Ishikawa (cell line): ENCODE measurements at regions not wholly inside any gene's neighbourhood (a gene's known extent, or its start where the extent isn't known, plus 50 kb on each side); places are given as distances from the start of the nearest gene placed in this dataset.
A peak's percentile ranks its signal among the peaks of the same experiment; 100 is the strongest.

Experiments
- CEBPB ChIP-seq: IDR thresholded peaks from 2 replicates; pipeline ENCODE4 v1.6.1; 2012
- CREB1 ChIP-seq: IDR thresholded peaks from 2 replicates; pipeline ENCODE4 v1.6.1; 2012; ENCODE audit warnings: low read depth
- EGR1 ChIP-seq: IDR thresholded peaks from 2 replicates; pipeline ENCODE4 v1.6.1; 2012
- EP300 ChIP-seq: IDR thresholded peaks from 2 replicates; pipeline ENCODE4 v1.6.1; 2012; ENCODE audit warnings: borderline replicate concordance
- FOXM1 ChIP-seq: IDR thresholded peaks from 2 replicates; pipeline ENCODE4 v1.6.1; 2012; ENCODE audit warnings: low read depth, borderline replicate concordance
- MAX ChIP-seq: IDR thresholded peaks from 2 replicates; pipeline ENCODE4 v1.6.1; 2012
- NFIC ChIP-seq: IDR thresholded peaks from 2 replicates; pipeline ENCODE4 v1.6.1; 2012
- RAD21 ChIP-seq: IDR thresholded peaks from 2 replicates; pipeline ENCODE4 v1.6.1; 2012; ENCODE audit warnings: low read depth
- TAF1 ChIP-seq: IDR thresholded peaks from 2 replicates; pipeline ENCODE4 v1.6.1; 2012; ENCODE audit warnings: low read depth, mild to moderate bottlenecking
- TCF12 ChIP-seq: IDR thresholded peaks from 2 replicates; pipeline ENCODE4 v1.6.1; 2012; ENCODE audit warnings: low read depth
- TEAD4 ChIP-seq: IDR thresholded peaks from 2 replicates; pipeline ENCODE4 v1.6.1; 2012
- USF1 ChIP-seq: IDR thresholded peaks from 2 replicates; pipeline ENCODE4 v1.6.1; 2012
- YY1 ChIP-seq: IDR thresholded peaks from 2 replicates; pipeline ENCODE4 v1.6.1; 2012; ENCODE audit warnings: low read depth
- ZBTB7A ChIP-seq: IDR thresholded peaks from 2 replicates; pipeline ENCODE4 v1.6.1; 2012; ENCODE audit warnings: low read depth
- TF ChIP-seq, protein P1 (sequence below): IDR thresholded peaks from 2 replicates; pipeline ENCODE4 v1.6.1; 2012; ENCODE audit warnings: low read depth, mild to moderate bottlenecking

GRCh38 chr2:128485761-128486639, 167.3 kb upstream of the HS6ST1 start:
- TF ChIP-seq, protein P1, sequence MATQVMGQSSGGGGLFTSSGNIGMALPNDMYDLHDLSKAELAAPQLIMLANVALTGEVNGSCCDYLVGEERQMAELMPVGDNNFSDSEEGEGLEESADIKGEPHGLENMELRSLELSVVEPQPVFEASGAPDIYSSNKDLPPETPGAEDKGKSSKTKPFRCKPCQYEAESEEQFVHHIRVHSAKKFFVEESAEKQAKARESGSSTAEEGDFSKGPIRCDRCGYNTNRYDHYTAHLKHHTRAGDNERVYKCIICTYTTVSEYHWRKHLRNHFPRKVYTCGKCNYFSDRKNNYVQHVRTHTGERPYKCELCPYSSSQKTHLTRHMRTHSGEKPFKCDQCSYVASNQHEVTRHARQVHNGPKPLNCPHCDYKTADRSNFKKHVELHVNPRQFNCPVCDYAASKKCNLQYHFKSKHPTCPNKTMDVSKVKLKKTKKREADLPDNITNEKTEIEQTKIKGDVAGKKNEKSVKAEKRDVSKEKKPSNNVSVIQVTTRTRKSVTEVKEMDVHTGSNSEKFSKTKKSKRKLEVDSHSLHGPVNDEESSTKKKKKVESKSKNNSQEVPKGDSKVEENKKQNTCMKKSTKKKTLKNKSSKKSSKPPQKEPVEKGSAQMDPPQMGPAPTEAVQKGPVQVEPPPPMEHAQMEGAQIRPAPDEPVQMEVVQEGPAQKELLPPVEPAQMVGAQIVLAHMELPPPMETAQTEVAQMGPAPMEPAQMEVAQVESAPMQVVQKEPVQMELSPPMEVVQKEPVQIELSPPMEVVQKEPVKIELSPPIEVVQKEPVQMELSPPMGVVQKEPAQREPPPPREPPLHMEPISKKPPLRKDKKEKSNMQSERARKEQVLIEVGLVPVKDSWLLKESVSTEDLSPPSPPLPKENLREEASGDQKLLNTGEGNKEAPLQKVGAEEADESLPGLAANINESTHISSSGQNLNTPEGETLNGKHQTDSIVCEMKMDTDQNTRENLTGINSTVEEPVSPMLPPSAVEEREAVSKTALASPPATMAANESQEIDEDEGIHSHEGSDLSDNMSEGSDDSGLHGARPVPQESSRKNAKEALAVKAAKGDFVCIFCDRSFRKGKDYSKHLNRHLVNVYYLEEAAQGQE = no peak
- TF ChIP-seq YY1 = no peak
- TF ChIP-seq TCF12 = no peak
- no peak for TF ChIP-seq CREB1
- TF ChIP-seq MAX = no peak
- no peak for TF ChIP-seq USF1
- TF ChIP-seq ZBTB7A = no peak
- no peak for TF ChIP-seq FOXM1
- no peak for TF ChIP-seq RAD21
- no peak for TF ChIP-seq TAF1

DNA sequence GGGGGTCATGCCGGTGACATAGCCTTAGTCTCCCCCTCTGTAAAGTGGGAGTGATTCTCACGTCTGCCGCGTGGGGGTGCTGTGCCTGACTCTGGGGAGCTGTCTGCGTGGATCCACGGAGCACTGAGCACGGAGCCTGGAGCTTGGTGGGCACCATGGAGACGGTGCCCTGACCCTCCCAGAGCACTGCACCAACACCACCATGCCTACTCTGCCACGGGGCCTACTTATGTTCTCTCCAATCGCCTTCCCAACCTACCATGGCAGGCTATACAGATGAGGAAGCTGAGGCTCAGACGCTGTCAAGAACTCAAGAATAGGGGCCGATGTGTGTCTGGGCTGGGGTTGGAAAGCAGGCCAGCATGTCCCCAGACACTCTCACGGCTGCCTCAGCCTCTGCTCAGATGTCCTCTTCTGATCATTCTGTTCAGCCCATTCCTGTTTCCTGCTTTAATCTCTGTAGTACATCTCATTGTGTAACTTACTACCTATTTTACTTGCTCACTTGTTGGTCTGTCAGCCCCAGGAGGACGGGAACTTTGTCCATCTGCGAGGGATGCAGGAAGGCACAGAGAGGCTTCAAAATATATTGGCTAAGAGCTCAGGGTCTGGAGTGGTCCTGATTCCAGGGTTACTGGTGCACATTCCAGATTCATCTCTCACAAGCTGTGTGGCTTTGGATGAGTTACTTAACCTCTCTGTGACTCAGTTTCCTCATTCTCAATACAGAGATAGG, 168.1 kb upstream of the HS6ST1 start:
- no peak for TF ChIP-seq EGR1
- no peak for TF ChIP-seq USF1
- no peak for TF ChIP-seq RAD21
- no peak for TF ChIP-seq NFIC
- no peak for TF ChIP-seq TCF12
- TF ChIP-seq TEAD4 = no peak
- TF ChIP-seq CREB1 = no peak
- no peak for TF ChIP-seq EP300
- TF ChIP-seq, protein P1 = no peak
- no peak for TF ChIP-seq FOXM1
- TF ChIP-seq CEBPB = no peak
- no peak for TF ChIP-seq ZBTB7A
- TF ChIP-seq MAX = no peak
- TF ChIP-seq YY1 = no peak
- no peak for TF ChIP-seq TAF1

GRCh38 chr2:128487650-128488387, 169.2 kb upstream of the HS6ST1 start:
- TF ChIP-seq TAF1 (no peak), USF1 (0 out of 2 replicates have a peak, but pooled peaks have one; percentile 22)

GRCh38 chr2:128488434-128488833, 169.8 kb upstream of the HS6ST1 start:
- TF ChIP-seq EGR1 = peak; percentile 30; the same call in 1 of the 2 replicates
- TF ChIP-seq TEAD4 = peak; percentile 81
- no peak for TF ChIP-seq CEBPB

DNA sequence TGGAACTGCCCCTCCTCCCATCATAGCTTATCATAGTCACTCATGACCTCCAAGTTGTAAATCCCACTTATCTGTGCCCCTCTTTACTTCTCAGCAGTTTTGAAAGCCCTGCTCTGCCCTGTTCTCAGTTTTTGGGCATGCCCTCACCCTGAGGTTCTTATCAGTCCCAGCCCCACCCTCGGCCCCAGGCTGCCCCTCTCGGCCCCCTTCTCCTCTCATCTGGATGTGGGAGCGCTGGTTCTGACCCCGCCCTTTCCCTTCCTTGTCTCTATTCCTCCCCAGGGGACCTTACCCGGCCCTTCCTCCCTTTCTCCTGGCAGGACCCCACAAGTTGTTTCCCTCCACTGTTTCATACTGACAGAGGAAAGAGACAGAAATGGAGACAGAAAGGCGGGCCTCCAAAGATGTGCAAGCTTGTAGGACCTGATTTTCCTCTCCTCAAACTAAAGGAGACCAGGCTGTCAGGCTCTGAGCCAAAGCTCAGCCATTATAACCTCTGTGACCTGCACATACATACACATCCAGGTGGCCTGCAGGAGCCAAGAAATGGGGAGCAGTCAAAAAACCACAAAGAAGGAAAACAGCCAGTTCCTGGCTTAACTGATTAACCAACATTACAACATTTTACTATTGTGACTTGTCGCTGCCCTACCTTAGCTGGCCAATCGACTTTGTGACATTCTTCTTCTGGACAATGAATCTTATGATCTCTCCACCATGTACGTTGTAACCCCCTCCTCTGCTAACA, 171.0 kb upstream of the HS6ST1 start:
- TF ChIP-seq TAF1 (no peak), CREB1 (no peak), EP300 (no peak), YY1 (no peak), ZBTB7A (no peak), EGR1 (no peak)
